ENCODE measurements at regions not wholly inside any gene's neighbourhood (a gene's known extent, or its start where the extent isn't known, plus 50 kb on each side); places are given as distances from the start of the nearest gene placed in this dataset.

GRCh38 chr4:129453524-129454200, 357.7 kb downstream of the C4orf33 start:
- Mint-ChIP-seq H3K4me3 (ENCODE audit: unreplicated experiment) (no peak overlapping the region), H3K36me3 (ENCODE audit: unreplicated experiment) (no peaks in the 10 kb centered on the region), H3K27ac (ENCODE audit: unreplicated experiment) (no peak overlapping the region), H3K9me3 (ENCODE audit: unreplicated experiment) (no peaks in the 10 kb centered on the region), H3K27me3 (ENCODE audit: unreplicated experiment) (no peaks in the 10 kb centered on the region), H3K4me1 (ENCODE audit: low read depth, unreplicated experiment) (peaks cover 10% of the 10 kb centered on the region)
- no peak for TF ChIP-seq CTCF (IDR thresholded peaks at IDR 0.05; ENCODE audit: partially characterized antibody, unreplicated experiment)
- no peak for DNase-seq

GRCh38 chr4:129455482-129455881, 359.5 kb downstream of the C4orf33 start:
- H3K4me1 Mint-ChIP-seq (ENCODE audit: low read depth, unreplicated experiment), result peaks cover 10% of the 10 kb centered on the region
- peak; percentile 29 for TF ChIP-seq CTCF (IDR thresholded peaks at IDR 0.05; ENCODE audit: partially characterized antibody, unreplicated experiment)
- peak overlapping the region; percentile 31 for H3K27ac Mint-ChIP-seq (ENCODE audit: unreplicated experiment)
- peak; percentile 30 for DNase-seq
- H3K27me3 Mint-ChIP-seq (ENCODE audit: unreplicated experiment), result no peaks in the 10 kb centered on the region
- no peak overlapping the region for H3K4me3 Mint-ChIP-seq (ENCODE audit: unreplicated experiment)
- no peaks in the 10 kb centered on the region for H3K36me3 Mint-ChIP-seq (ENCODE audit: unreplicated experiment)
- no peaks in the 10 kb centered on the region for H3K9me3 Mint-ChIP-seq (ENCODE audit: unreplicated experiment)

GRCh38 chr4:129468624-129469023, 372.7 kb downstream of the C4orf33 start:
- no peaks in the 10 kb centered on the region for H3K36me3 Mint-ChIP-seq (ENCODE audit: unreplicated experiment)
- no peak for DNase-seq
- no peaks in the 10 kb centered on the region for H3K4me1 Mint-ChIP-seq (ENCODE audit: low read depth, unreplicated experiment)
- no peaks in the 10 kb centered on the region for H3K9me3 Mint-ChIP-seq (ENCODE audit: unreplicated experiment)
- H3K27ac Mint-ChIP-seq (ENCODE audit: unreplicated experiment), result no peak overlapping the region
- H3K27me3 Mint-ChIP-seq (ENCODE audit: unreplicated experiment), result peaks cover 2% of the 10 kb centered on the region
- H3K4me3 Mint-ChIP-seq (ENCODE audit: unreplicated experiment), result no peak overlapping the region
- TF ChIP-seq CTCF (IDR thresholded peaks at IDR 0.05; ENCODE audit: partially characterized antibody, unreplicated experiment), result no peak

GRCh38 chr4:129474698-129475097, 378.7 kb downstream of the C4orf33 start:
- Mint-ChIP-seq H3K9me3 (ENCODE audit: unreplicated experiment) (no peaks in the 10 kb centered on the region), H3K27ac (ENCODE audit: unreplicated experiment) (no peak overlapping the region), H3K36me3 (ENCODE audit: unreplicated experiment) (no peaks in the 10 kb centered on the region)

More at GRCh38 chr4:129474698-129475097, 378.7 kb downstream of the C4orf33 start:
- Mint-ChIP-seq H3K4me3 (ENCODE audit: unreplicated experiment) (no peak overlapping the region), H3K27me3 (ENCODE audit: unreplicated experiment) (no peaks in the 10 kb centered on the region), H3K4me1 (ENCODE audit: low read depth, unreplicated experiment) (no peaks in the 10 kb centered on the region)
- no peak for DNase-seq
- no peak for TF ChIP-seq CTCF (IDR thresholded peaks at IDR 0.05; ENCODE audit: partially characterized antibody, unreplicated experiment)

All from glutamatergic neuron (in vitro differentiated cells).